HepG2 (cell line): ENCODE measurements at regions not wholly inside any gene's neighbourhood (a gene's known extent, or its start where the extent isn't known, plus 50 kb on each side); places are given as distances from the start of the nearest gene placed in this dataset.

Source experiments
- ELF1 ChIP-seq: sonication (generic); formaldehyde crosslinking; IDR thresholded peaks from 2 replicates; pipeline ENCODE4 v1.4.0; 2020; ENCODE audit warnings: missing genetic modification reagents
- KDM5B ChIP-seq: sonication (generic); formaldehyde crosslinking; IDR thresholded peaks from 2 replicates; pipeline ENCODE4 v1.4.0; 2020; ENCODE audit warnings: missing genetic modification reagents, mild to moderate bottlenecking, borderline replicate concordance
- SMC3 ChIP-seq: IDR thresholded peaks from 2 replicates; pipeline ENCODE4 v1.6.1; 2011; ENCODE audit warnings: low read length, improper control_type of control experiment
- ZNF619 ChIP-seq: sonication (generic); formaldehyde crosslinking; IDR thresholded peaks from 2 replicates; pipeline ENCODE4 v1.4.0; 2020; ENCODE audit warnings: mild to moderate bottlenecking, missing genetic modification reagents

DNA sequence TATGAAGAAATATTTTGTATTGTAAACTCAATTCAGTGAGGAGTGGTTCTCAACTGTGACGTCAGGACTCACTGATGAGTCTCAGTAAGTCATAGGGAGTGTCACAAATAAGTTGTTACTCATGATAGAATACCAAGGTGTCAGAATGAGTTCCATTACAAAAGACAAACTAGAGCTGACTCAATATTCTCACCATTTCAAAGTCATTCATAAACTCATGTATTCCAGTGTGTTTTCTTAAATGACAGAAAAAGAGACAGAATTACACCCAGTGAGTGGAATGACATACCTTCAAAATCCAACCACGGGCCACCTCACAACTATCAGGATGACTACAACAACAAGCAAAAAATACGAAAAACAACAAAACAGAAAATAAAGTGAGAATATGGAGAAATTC, 321.5 kb downstream of the ENC1 start:
- no peak for TF ChIP-seq KDM5B (CRISPR knock-in tag)
- no peak for TF ChIP-seq ELF1
- TF ChIP-seq SMC3, result no peak
- no peak for TF ChIP-seq ZNF619
